ENCODE measurements at regions not wholly inside any gene's neighbourhood (a gene's known extent, or its start where the extent isn't known, plus 50 kb on each side); places are given as distances from the start of the nearest gene placed in this dataset.

- no peak for DNase-seq (ENCODE audit: low read depth, low spot score)
- no peak overlapping the region for H3K27ac ChIP-seq
These were observed 93.9 kb upstream of the AGR3 start for GRCh38 chr7:16975712-16976111.

GRCh38 chr7:16978358-16979244 is 96.8 kb upstream of the AGR3 start:
- H3K27ac ChIP-seq: peak overlapping the region; percentile 28
- peak; percentile 50 for DNase-seq (ENCODE audit: low read depth, low spot score)

GRCh38 chr7:16980539-16980938 is 98.8 kb upstream of the AGR3 start:
- no peak overlapping the region for H3K27ac ChIP-seq
- DNase-seq (ENCODE audit: low read depth, low spot score): no peak

GRCh38 chr7:16982640-16983350 is 101.0 kb upstream of the AGR3 start:
- no peak overlapping the region for H3K27ac ChIP-seq
- no peak for DNase-seq (ENCODE audit: low read depth, low spot score)

GRCh38 chr7:16984375-16984774 is 102.6 kb upstream of the AGR3 start:
- no peak for DNase-seq (ENCODE audit: low read depth, low spot score)

GRCh38 chr7:16985621-16986020 is 103.8 kb upstream of the AGR3 start:
- no peak for DNase-seq (ENCODE audit: low read depth, low spot score)

More at GRCh38 chr7:16984375-16984774, 102.6 kb upstream of the AGR3 start:
- H3K27ac ChIP-seq: no peak overlapping the region

GRCh38 chr7:16986755-16987154 is 105.0 kb upstream of the AGR3 start:
- H3K27ac ChIP-seq: no peak overlapping the region
- DNase-seq (ENCODE audit: low read depth, low spot score): no peak

More at GRCh38 chr7:16985621-16986020, 103.8 kb upstream of the AGR3 start:
- H3K27ac ChIP-seq: peak overlapping the region; percentile 50

- peak; percentile 89 for DNase-seq (ENCODE audit: low read depth, low spot score)
- H3K27ac ChIP-seq: peak overlapping the region; percentile 61
These were observed 108.1 kb upstream of the AGR3 start for GRCh38 chr7:16989811-16990413.

GRCh38 chr7:16991551-16991950 is 109.8 kb upstream of the AGR3 start:
- DNase-seq (ENCODE audit: low read depth, low spot score): no peak
- no peak overlapping the region for H3K27ac ChIP-seq

GRCh38 chr7:16993543-16993942 is 111.8 kb upstream of the AGR3 start:
- no peak overlapping the region for H3K27ac ChIP-seq
- DNase-seq (ENCODE audit: low read depth, low spot score): no peak

- DNase-seq (ENCODE audit: low read depth, low spot score): no peak
- H3K27ac ChIP-seq: no peak overlapping the region
These were observed 116.8 kb upstream of the AGR3 start for GRCh38 chr7:16998481-16999051.

GRCh38 chr7:16999541-17000267 is 117.9 kb upstream of the AGR3 start:
- H3K27ac ChIP-seq: no peak overlapping the region
- DNase-seq (ENCODE audit: low read depth, low spot score): no peak

GRCh38 chr7:17005271-17005670 is 123.5 kb upstream of the AGR3 start:
- DNase-seq (ENCODE audit: low read depth, low spot score): no peak
- no peak overlapping the region for H3K27ac ChIP-seq

GRCh38 chr7:17007841-17008240 is 126.1 kb upstream of the AGR3 start:
- DNase-seq (ENCODE audit: low read depth, low spot score): peak; percentile 37
- no peak overlapping the region for H3K27ac ChIP-seq

- no peak for DNase-seq (ENCODE audit: low read depth, low spot score)
- no peak overlapping the region for H3K27ac ChIP-seq
These were observed 127.4 kb upstream of the AGR3 start for GRCh38 chr7:17009007-17009719.

GRCh38 chr7:17009933-17010332 is 128.2 kb upstream of the AGR3 start:
- no peak overlapping the region for H3K27ac ChIP-seq
- no peak for DNase-seq (ENCODE audit: low read depth, low spot score)

GRCh38 chr7:17010637-17011300 is 129.0 kb upstream of the AGR3 start:
- no peak overlapping the region for H3K27ac ChIP-seq
- no peak for DNase-seq (ENCODE audit: low read depth, low spot score)

GRCh38 chr7:17013204-17013603 is 131.4 kb upstream of the AGR3 start:
- no peak for DNase-seq (ENCODE audit: low read depth, low spot score)
- no peak overlapping the region for H3K27ac ChIP-seq

GRCh38 chr7:17014686-17015085 is 132.9 kb upstream of the AGR3 start:
- H3K27ac ChIP-seq: no peak overlapping the region

More at GRCh38 chr7:17014686-17015085, 132.9 kb upstream of the AGR3 start:
- no peak for DNase-seq (ENCODE audit: low read depth, low spot score)

Data from epithelial cell of prostate (primary cell).